COR-L47 (cell line): ENCODE measurements at regions not wholly inside any gene's neighbourhood (a gene's known extent, or its start where the extent isn't known, plus 50 kb on each side); places are given as distances from the start of the nearest gene placed in this dataset.

Source experiments
- DNase-seq: peaks from one replicate; lab custom pipeline; 2025; lab: John Stamatoyannopoulos, UW

- DNase-seq = no peak
Measured at GRCh38 chr4:112847781-112848180, 201.7 kb upstream of the ANK2 start.

- DNase-seq = no peak
Measured at GRCh38 chr4:112848911-112849310, 200.5 kb upstream of the ANK2 start.

- DNase-seq = no peak
Measured at GRCh38 chr4:112852601-112853000, 196.9 kb upstream of the ANK2 start.

GRCh38 chr4:112853662-112854256 is 195.7 kb upstream of the ANK2 start:
- DNase-seq = no peak

- DNase-seq = no peak
Measured at GRCh38 chr4:112854420-112854819, 195.0 kb upstream of the ANK2 start.

GRCh38 chr4:112855058-112855457 is 194.4 kb upstream of the ANK2 start:
- peak; percentile 65 for DNase-seq

- DNase-seq = no peak
Measured at GRCh38 chr4:112857461-112857860, 192.0 kb upstream of the ANK2 start.

- no peak for DNase-seq
Measured at GRCh38 chr4:112858751-112859150, 190.7 kb upstream of the ANK2 start.

GRCh38 chr4:112859456-112860184 is 189.8 kb upstream of the ANK2 start:
- DNase-seq = peak; percentile 53

GRCh38 chr4:112860830-112861690 is 188.4 kb upstream of the ANK2 start:
- no peak for DNase-seq

- no peak for DNase-seq
Measured at GRCh38 chr4:112861691-112862674, 187.5 kb upstream of the ANK2 start.

- no peak for DNase-seq
Measured at GRCh38 chr4:112865443-112865842, 184.0 kb upstream of the ANK2 start.

- DNase-seq = no peak
Measured at GRCh38 chr4:112876316-112876715, 173.1 kb upstream of the ANK2 start.

- DNase-seq = no peak
Measured at GRCh38 chr4:112881842-112882241, 167.6 kb upstream of the ANK2 start.

GRCh38 chr4:112882286-112882685 is 167.2 kb upstream of the ANK2 start:
- DNase-seq = no peak

- DNase-seq = no peak
Measured at GRCh38 chr4:112884406-112884805, 165.0 kb upstream of the ANK2 start.

GRCh38 chr4:112885897-112886296 is 163.6 kb upstream of the ANK2 start:
- no peak for DNase-seq

GRCh38 chr4:112888622-112889021 is 160.8 kb upstream of the ANK2 start:
- DNase-seq = no peak

GRCh38 chr4:112889199-112889598 is 160.3 kb upstream of the ANK2 start:
- no peak for DNase-seq

GRCh38 chr4:112889619-112890527 is 159.6 kb upstream of the ANK2 start:
- no peak for DNase-seq

- no peak for DNase-seq
Measured at GRCh38 chr4:112894480-112894879, 155.0 kb upstream of the ANK2 start.
